Uterus (tissue), 2 donors: ENCODE measurements at regions not wholly inside any gene's neighbourhood (a gene's known extent, or its start where the extent isn't known, plus 50 kb on each side); places are given as distances from the start of the nearest gene placed in this dataset.

Experiments
- CTCF ChIP-seq, 4 experiments: fragments of 200-600 bp in 2 of 4; fragments of 450-650 bp in 2 of 4; sonication (generic) in 2 of 4; IDR thresholded peaks; one replicate each; pipeline ENCODE4 v1.5.1; 2016 to 2019; ENCODE audit warnings: antibody characterized with exemption in 4 of 4, mild to moderate bottlenecking in 2 of 4, moderate library complexity in 1 of 4
- POLR2A ChIP-seq, 2 donors: fragments of 450-650 bp; IDR thresholded peaks; one replicate each; pipeline ENCODE4 v1.6.1; 2016; ENCODE audit warnings: antibody characterized with exemption in 2 of 2, mild to moderate bottlenecking in 1 of 2, moderate library complexity in 1 of 2

- TF ChIP-seq CTCF (IDR thresholded peaks at IDR 0.05) (no peak), POLR2A (IDR thresholded peaks at IDR 0.05) (no peak)
These were observed 299.0 kb upstream of the FOXG1 start for GRCh38 chr14:28467611-28468010.
